ENCODE measurements at regions not wholly inside any gene's neighbourhood (a gene's known extent, or its start where the extent isn't known, plus 50 kb on each side); places are given as distances from the start of the nearest gene placed in this dataset.

- DNase-seq = no peak
Observed at GRCh38 chr14:78074561-78074960, 95.6 kb upstream of the NRXN3 start.

- DNase-seq = no peak
Observed at GRCh38 chr14:78075033-78075432, 95.1 kb upstream of the NRXN3 start.

- no peak for DNase-seq
Observed at GRCh38 chr14:78075555-78076277, 94.5 kb upstream of the NRXN3 start.

GRCh38 chr14:78081245-78081644 is 88.9 kb upstream of the NRXN3 start:
- no peak for DNase-seq

GRCh38 chr14:78083837-78084236 is 86.3 kb upstream of the NRXN3 start:
- no peak for DNase-seq

GRCh38 chr14:78086342-78086741 is 83.8 kb upstream of the NRXN3 start:
- no peak for DNase-seq

GRCh38 chr14:78088916-78089315 is 81.3 kb upstream of the NRXN3 start:
- DNase-seq = no peak

- no peak for DNase-seq
Observed at GRCh38 chr14:78090864-78091263, 79.3 kb upstream of the NRXN3 start.

GRCh38 chr14:78091361-78091760 is 78.8 kb upstream of the NRXN3 start:
- no peak for DNase-seq

- no peak for DNase-seq
Observed at GRCh38 chr14:78092040-78092439, 78.1 kb upstream of the NRXN3 start.

- no peak for DNase-seq
Observed at GRCh38 chr14:78103271-78103670, 66.9 kb upstream of the NRXN3 start.

GRCh38 chr14:78104160-78104559 is 66.0 kb upstream of the NRXN3 start:
- no peak for DNase-seq

- no peak for DNase-seq
Observed at GRCh38 chr14:78104655-78105054, 65.5 kb upstream of the NRXN3 start.

- DNase-seq = no peak
Observed at GRCh38 chr14:78106381-78106780, 63.8 kb upstream of the NRXN3 start.

- DNase-seq = no peak
Observed at GRCh38 chr14:78107166-78107565, 63.0 kb upstream of the NRXN3 start.

GRCh38 chr14:78119440-78119839 is 50.7 kb upstream of the NRXN3 start:
- no peak for DNase-seq

All from stimulated activated CD4-positive, alpha-beta T cell treated with anti-CD3 and anti-CD28 coated beads, Interleukin-4, amount 100 ng/mL, for 24 hours (primary cell).